MM.1S (cell line): ENCODE measurements at regions not wholly inside any gene's neighbourhood (a gene's known extent, or its start where the extent isn't known, plus 50 kb on each side); places are given as distances from the start of the nearest gene placed in this dataset.

ENCODE experiments used
- CTCF ChIP-seq: fragments of 300-600 bp; sonication (generic); IDR thresholded peaks from 2 replicates; pipeline ENCODE4 v1.5.1; 2016; ENCODE audit warnings: antibody characterized with exemption, low read length, mixed read lengths
- EZH2phosphoT487 ChIP-seq: fragments of 300-600 bp; sonication (generic); IDR thresholded peaks from 2 replicates; pipeline ENCODE4 v1.6.1; 2018; ENCODE audit warnings: antibody characterized with exemption, low read length

GRCh38 chr2:217693363-217693762 lies 309.4 kb downstream of the TNS1 start:
- no peak for TF ChIP-seq EZH2phosphoT487
- TF ChIP-seq CTCF: no peak
